Liver (tissue), 3 donors: ENCODE measurements at regions not wholly inside any gene's neighbourhood (a gene's known extent, or its start where the extent isn't known, plus 50 kb on each side); places are given as distances from the start of the nearest gene placed in this dataset.

Experiments
- EGR1 ChIP-seq, 2 donors: IDR thresholded peaks; 2 replicates each; pipeline ENCODE4 v1.6.1; 2016 to 2018; ENCODE audit warnings: antibody characterized with exemption in 2 of 2, low read depth in 2 of 2
- FOXA1 ChIP-seq: IDR thresholded peaks from 2 replicates; pipeline ENCODE4 v1.6.1; 2016; ENCODE audit warnings: antibody characterized with exemption
- GABPA ChIP-seq, 2 donors: IDR thresholded peaks in 1 of 2; conservative IDR thresholded peaks in 1 of 2; 2 replicates each; pipeline ENCODE4 v1.6.1; 2016; ENCODE audit warnings: antibody characterized with exemption in 2 of 2, mild to moderate bottlenecking in 1 of 2, moderate library complexity in 1 of 2
- JUND ChIP-seq, 2 donors: IDR thresholded peaks; 2 replicates each; pipeline ENCODE4 v1.6.1; 2016; ENCODE audit warnings: antibody characterized with exemption in 2 of 2
- RAD21 ChIP-seq, 2 donors: IDR thresholded peaks; 2 replicates each; pipeline ENCODE4 v1.6.1; 2016; ENCODE audit warnings: antibody characterized with exemption in 2 of 2, mild to moderate bottlenecking in 2 of 2
- RXRA ChIP-seq, 2 donors: IDR thresholded peaks; 2 replicates each; pipeline ENCODE4 v1.6.1; 2017 to 2018; ENCODE audit warnings: antibody characterized with exemption in 2 of 2, mild to moderate bottlenecking in 1 of 2
- TAF1 ChIP-seq: conservative IDR thresholded peaks from 2 replicates; pipeline ENCODE4 v1.6.1; 2016; ENCODE audit warnings: antibody characterized with exemption, mild to moderate bottlenecking
- TF ChIP-seq, protein P1 (sequence below): IDR thresholded peaks from 2 replicates; pipeline ENCODE4 v1.6.1; 2016; ENCODE audit warnings: antibody characterized with exemption
- TF ChIP-seq, protein P2 (sequence below): fragments of 150-350 bp; IDR thresholded peaks from 2 replicates; pipeline ENCODE4 v1.5.1; 2017; ENCODE audit warnings: improper control_type of control experiment, low read depth, low read length; ENCODE audit not compliant: missing input control
- TF ChIP-seq, protein P3 (sequence below): IDR thresholded peaks from 2 replicates; pipeline ENCODE4 v1.6.1; 2016; ENCODE audit warnings: antibody characterized with exemption, mild to moderate bottlenecking
- TF ChIP-seq, protein P4 (sequence below): IDR thresholded peaks from 2 replicates; pipeline ENCODE4 v1.6.1; 2016; ENCODE audit warnings: antibody characterized with exemption
- donor health status: healthy.
- donor health status: healthy.

DNA sequence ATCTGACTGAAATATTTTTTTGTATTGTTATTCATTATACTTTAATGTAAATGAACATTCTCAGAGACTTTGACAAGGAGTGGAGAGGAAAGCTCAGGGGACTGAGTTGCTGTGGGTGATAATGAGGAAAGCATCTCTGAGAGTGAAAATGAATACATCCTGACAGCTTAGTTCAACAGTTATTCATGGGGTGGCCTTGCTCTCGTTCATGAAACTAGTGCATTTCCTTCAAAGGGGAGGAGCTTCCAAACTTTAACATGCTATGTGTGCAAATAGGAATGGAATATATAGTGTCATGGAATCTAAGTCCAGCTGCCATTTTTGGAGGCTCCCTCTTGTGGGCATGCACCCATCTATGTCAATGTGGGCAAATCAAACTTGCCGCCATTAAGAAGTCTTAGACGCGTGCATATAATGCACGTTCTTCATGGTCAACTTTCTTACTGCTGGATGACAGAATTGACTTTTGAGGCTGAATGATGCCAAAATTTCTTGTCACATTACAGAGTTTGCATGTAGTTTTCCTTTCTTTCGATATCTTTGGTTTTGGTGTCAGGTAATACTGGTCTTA is 124.3 kb upstream of the TMEM170B start:
- TF ChIP-seq, protein P1, sequence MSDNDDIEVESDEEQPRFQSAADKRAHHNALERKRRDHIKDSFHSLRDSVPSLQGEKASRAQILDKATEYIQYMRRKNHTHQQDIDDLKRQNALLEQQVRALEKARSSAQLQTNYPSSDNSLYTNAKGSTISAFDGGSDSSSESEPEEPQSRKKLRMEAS: no peak
- TF ChIP-seq, protein P2, sequence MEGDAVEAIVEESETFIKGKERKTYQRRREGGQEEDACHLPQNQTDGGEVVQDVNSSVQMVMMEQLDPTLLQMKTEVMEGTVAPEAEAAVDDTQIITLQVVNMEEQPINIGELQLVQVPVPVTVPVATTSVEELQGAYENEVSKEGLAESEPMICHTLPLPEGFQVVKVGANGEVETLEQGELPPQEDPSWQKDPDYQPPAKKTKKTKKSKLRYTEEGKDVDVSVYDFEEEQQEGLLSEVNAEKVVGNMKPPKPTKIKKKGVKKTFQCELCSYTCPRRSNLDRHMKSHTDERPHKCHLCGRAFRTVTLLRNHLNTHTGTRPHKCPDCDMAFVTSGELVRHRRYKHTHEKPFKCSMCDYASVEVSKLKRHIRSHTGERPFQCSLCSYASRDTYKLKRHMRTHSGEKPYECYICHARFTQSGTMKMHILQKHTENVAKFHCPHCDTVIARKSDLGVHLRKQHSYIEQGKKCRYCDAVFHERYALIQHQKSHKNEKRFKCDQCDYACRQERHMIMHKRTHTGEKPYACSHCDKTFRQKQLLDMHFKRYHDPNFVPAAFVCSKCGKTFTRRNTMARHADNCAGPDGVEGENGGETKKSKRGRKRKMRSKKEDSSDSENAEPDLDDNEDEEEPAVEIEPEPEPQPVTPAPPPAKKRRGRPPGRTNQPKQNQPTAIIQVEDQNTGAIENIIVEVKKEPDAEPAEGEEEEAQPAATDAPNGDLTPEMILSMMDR: no peak
- TF ChIP-seq EGR1 (IDR thresholded peaks at IDR 0.05; ENCODE audit: low read depth in 2 of 2): no peak
- no peak for TF ChIP-seq RAD21 (IDR thresholded peaks at IDR 0.05)
- TF ChIP-seq TAF1: no peak
- TF ChIP-seq GABPA (IDR thresholded peaks at IDR 0.05 in 1 of 2, conservative IDR thresholded peaks at IDR 0.05 in 1 of 2): no peak
- TF ChIP-seq JUND (IDR thresholded peaks at IDR 0.05): no peak
- TF ChIP-seq, protein P3, sequence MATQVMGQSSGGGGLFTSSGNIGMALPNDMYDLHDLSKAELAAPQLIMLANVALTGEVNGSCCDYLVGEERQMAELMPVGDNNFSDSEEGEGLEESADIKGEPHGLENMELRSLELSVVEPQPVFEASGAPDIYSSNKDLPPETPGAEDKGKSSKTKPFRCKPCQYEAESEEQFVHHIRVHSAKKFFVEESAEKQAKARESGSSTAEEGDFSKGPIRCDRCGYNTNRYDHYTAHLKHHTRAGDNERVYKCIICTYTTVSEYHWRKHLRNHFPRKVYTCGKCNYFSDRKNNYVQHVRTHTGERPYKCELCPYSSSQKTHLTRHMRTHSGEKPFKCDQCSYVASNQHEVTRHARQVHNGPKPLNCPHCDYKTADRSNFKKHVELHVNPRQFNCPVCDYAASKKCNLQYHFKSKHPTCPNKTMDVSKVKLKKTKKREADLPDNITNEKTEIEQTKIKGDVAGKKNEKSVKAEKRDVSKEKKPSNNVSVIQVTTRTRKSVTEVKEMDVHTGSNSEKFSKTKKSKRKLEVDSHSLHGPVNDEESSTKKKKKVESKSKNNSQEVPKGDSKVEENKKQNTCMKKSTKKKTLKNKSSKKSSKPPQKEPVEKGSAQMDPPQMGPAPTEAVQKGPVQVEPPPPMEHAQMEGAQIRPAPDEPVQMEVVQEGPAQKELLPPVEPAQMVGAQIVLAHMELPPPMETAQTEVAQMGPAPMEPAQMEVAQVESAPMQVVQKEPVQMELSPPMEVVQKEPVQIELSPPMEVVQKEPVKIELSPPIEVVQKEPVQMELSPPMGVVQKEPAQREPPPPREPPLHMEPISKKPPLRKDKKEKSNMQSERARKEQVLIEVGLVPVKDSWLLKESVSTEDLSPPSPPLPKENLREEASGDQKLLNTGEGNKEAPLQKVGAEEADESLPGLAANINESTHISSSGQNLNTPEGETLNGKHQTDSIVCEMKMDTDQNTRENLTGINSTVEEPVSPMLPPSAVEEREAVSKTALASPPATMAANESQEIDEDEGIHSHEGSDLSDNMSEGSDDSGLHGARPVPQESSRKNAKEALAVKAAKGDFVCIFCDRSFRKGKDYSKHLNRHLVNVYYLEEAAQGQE: no peak
- TF ChIP-seq, protein P4, sequence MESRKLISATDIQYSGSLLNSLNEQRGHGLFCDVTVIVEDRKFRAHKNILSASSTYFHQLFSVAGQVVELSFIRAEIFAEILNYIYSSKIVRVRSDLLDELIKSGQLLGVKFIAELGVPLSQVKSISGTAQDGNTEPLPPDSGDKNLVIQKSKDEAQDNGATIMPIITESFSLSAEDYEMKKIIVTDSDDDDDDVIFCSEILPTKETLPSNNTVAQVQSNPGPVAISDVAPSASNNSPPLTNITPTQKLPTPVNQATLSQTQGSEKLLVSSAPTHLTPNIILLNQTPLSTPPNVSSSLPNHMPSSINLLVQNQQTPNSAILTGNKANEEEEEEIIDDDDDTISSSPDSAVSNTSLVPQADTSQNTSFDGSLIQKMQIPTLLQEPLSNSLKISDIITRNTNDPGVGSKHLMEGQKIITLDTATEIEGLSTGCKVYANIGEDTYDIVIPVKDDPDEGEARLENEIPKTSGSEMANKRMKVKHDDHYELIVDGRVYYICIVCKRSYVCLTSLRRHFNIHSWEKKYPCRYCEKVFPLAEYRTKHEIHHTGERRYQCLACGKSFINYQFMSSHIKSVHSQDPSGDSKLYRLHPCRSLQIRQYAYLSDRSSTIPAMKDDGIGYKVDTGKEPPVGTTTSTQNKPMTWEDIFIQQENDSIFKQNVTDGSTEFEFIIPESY: no peak
- no peak for TF ChIP-seq RXRA (IDR thresholded peaks at IDR 0.05)
- TF ChIP-seq FOXA1: no peak
